Activated naive CD8-positive, alpha-beta T cell treated with anti-CD3 and anti-CD28 coated beads, Interleukin-2, amount 50 U/mL, for 24 hours (primary cell): ENCODE measurements at regions not wholly inside any gene's neighbourhood (a gene's known extent, or its start where the extent isn't known, plus 50 kb on each side); places are given as distances from the start of the nearest gene placed in this dataset.
"Not testable (repeated sequence)": the region's sequence is repeated elsewhere in the genome, so short reads cannot be mapped to it uniquely, and the experiment has no call there.

Source experiments
- ATAC-seq: fragments of 150-1000 bp; cut with Tn5 transposase; one replicate; pipeline ENCODE4 v1.10.0; 2021
- DNase-seq: peaks from one replicate; pipeline ENCODE4 v3.0.0; 2021
- H3K27ac Mint-ChIP-seq: one replicate; pipeline ENCODE4 v1.8.0; 2021; ENCODE audit warnings: mild to moderate bottlenecking, mixed read lengths
- H3K27me3 Mint-ChIP-seq: one replicate; pipeline ENCODE4 v1.8.0; 2021; ENCODE audit warnings: mixed read lengths
- H3K36me3 Mint-ChIP-seq: one replicate; pipeline ENCODE4 v1.8.0; 2021; ENCODE audit warnings: low read depth, mixed read lengths
- H3K4me1 Mint-ChIP-seq: one replicate; pipeline ENCODE4 v1.8.0; 2021; ENCODE audit warnings: mixed read lengths
- H3K4me3 Mint-ChIP-seq: one replicate; pipeline ENCODE4 v1.8.0; 2021; ENCODE audit warnings: mild to moderate bottlenecking, moderate library complexity, mixed read lengths
- H3K9me3 Mint-ChIP-seq: one replicate; pipeline ENCODE4 v1.8.0; 2021; ENCODE audit warnings: mixed read lengths

DNA sequence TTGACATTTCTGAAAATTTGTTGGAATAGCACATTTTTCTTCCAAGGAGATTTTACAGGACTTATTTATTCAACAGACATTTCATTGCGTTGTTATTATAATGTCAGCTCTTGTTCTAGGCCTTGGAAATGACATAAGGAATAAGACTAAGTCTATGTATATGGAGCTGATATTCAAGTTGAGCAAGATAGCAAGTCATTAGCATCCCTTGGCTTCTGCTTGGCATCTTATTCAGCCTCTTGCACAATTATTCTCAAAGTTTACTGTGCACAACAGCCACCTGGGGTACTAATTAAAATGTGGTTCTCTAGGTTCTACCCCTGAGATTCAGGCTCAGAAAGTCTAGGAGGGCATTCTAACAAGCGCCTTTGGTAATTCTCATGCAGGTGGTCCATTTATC is 304.8 kb upstream of the DDI1 start:
- DNase-seq, result no peak
- no peaks in the 10 kb centered on the region for H3K9me3 Mint-ChIP-seq
- no peak for ATAC-seq
- no peak overlapping the region for H3K27ac Mint-ChIP-seq
- no peak overlapping the region for H3K4me3 Mint-ChIP-seq
- no peaks in the 10 kb centered on the region for H3K36me3 Mint-ChIP-seq
- no peaks in the 10 kb centered on the region for H3K27me3 Mint-ChIP-seq
- no peaks in the 10 kb centered on the region for H3K4me1 Mint-ChIP-seq

- Mint-ChIP-seq H3K4me3 (no peak overlapping the region), H3K27ac (no peak overlapping the region), H3K36me3 (no peaks in the 10 kb centered on the region), H3K9me3 (no peaks in the 10 kb centered on the region), H3K4me1 (no peaks in the 10 kb centered on the region), H3K27me3 (no peaks in the 10 kb centered on the region)
- DNase-seq, result no peak
- no peak for ATAC-seq
These were observed 302.6 kb upstream of the DDI1 start for GRCh38 chr11:103733889-103734288.

- Mint-ChIP-seq H3K27me3 (no peaks in the 10 kb centered on the region), H3K4me1 (no peaks in the 10 kb centered on the region), H3K27ac (no peak overlapping the region), H3K9me3 (no peaks in the 10 kb centered on the region), H3K36me3 (no peaks in the 10 kb centered on the region), H3K4me3 (no peak overlapping the region)
- ATAC-seq (no peak), DNase-seq (no peak)
These were observed 300.9 kb upstream of the DDI1 start for GRCh38 chr11:103735497-103736032.

DNA sequence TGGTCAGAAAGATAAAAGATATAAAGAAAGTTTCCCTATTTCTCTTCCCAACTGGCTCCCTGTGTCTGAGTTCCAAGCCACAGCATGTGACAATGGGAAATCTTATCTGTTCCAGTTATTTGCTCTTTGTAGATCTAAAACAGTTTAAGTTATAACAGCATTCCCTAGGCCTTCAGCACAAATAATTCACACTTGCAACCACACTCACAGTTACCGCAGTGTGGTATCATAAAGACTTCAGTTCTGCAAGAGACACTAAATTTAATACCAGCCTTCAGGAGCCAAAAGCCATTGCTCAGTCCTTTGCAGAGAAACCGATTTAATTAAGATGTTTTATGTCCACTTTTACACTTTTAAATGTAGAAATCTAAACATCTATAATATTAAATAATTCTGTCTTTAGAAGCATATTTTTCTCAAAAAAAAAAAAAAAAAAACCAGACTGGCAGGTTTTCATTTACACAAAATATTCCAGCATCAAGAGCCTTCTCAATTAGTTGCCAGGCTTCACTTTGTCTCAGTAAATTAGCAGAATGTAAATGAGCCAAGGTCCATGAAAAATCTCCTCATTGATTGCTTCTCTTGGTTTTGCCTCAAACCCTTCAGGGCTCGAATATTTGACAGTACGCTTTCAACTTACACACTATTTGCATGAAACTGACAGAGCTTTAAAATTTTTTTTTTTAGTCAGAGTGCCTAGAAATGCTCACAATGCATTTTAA is 300.0 kb upstream of the DDI1 start:
- H3K27me3 Mint-ChIP-seq, result no peaks in the 10 kb centered on the region

GRCh38 chr11:103737037-103737622 is 299.3 kb upstream of the DDI1 start:
- Mint-ChIP-seq H3K9me3 (no peaks in the 10 kb centered on the region), H3K27ac (no peak overlapping the region), H3K36me3 (no peaks in the 10 kb centered on the region), H3K4me1 (no peaks in the 10 kb centered on the region), H3K4me3 (no peak overlapping the region), H3K27me3 (no peaks in the 10 kb centered on the region)
- DNase-seq, result no peak
- no peak for ATAC-seq

More for the DNA sequence above, 300.0 kb upstream of the DDI1 start:
- no peak overlapping the region for H3K4me3 Mint-ChIP-seq
- H3K4me1 Mint-ChIP-seq, result no peaks in the 10 kb centered on the region
- ATAC-seq (no peak), DNase-seq (no peak)
- no peak overlapping the region for H3K27ac Mint-ChIP-seq
- no peaks in the 10 kb centered on the region for H3K36me3 Mint-ChIP-seq
- no peaks in the 10 kb centered on the region for H3K9me3 Mint-ChIP-seq

DNA sequence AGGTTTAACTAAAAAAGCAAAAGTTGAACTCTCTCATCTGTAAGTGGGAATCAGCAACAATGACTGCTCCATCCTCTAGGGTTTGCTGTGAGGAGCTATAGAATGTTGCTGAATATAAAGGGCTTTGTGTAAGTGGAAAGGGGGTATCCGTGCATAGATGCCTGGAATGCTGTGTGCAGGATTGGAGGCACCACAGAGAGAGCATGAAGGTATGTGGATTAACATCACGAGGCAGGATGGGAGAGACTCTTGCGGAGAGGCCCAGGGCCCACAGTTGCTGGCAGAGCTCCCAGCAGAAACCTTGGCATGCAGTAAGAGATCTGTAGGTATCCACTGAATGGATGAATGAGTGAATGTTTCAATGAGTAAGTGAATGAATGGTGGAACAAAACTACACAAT is 298.7 kb upstream of the DDI1 start:
- ATAC-seq (no peak), DNase-seq (no peak)
- H3K27ac Mint-ChIP-seq, result no peak overlapping the region
- H3K27me3 Mint-ChIP-seq, result no peaks in the 10 kb centered on the region
- no peaks in the 10 kb centered on the region for H3K9me3 Mint-ChIP-seq
- H3K4me1 Mint-ChIP-seq, result no peaks in the 10 kb centered on the region
- no peaks in the 10 kb centered on the region for H3K36me3 Mint-ChIP-seq
- no peak overlapping the region for H3K4me3 Mint-ChIP-seq

GRCh38 chr11:103739074-103739796 is 297.2 kb upstream of the DDI1 start:
- not testable (repeated sequence) for H3K9me3 Mint-ChIP-seq, H3K27ac Mint-ChIP-seq, H3K27me3 Mint-ChIP-seq, H3K4me1 Mint-ChIP-seq, ATAC-seq, DNase-seq, H3K36me3 Mint-ChIP-seq, H3K4me3 Mint-ChIP-seq

DNA sequence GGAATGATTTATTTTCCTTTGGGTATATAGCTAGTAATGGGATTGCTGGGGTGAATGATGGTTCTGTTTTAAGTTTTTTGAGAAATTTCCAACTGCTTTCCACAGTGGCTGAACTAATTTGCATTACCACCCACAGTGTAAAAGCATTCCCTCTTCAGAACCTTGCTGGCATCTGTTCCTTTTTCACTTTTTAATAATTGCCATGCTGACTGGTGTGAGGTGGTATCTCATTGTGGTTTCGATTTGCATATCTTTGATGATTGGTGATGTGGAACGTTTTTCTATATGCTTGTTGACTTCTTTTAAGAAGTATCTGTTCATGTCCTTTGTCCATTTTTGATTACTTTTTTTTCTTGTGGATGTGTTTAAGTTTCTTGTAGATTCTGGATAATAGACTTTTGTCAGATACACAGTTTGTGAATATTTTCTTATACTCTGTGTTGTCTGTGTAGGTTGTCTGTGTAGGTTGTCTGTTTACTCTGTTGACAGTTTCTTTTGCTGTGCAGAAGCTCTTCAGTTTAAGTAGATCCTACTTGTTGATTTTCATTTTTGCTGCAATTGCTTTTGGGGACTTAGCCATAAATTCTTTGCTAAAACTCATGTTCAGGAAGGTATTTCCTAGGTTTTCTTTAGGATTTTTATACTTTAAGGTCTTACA is 291.8 kb upstream of the DDI1 start:
- ATAC-seq, result no peak
- no peaks in the 10 kb centered on the region for H3K4me1 Mint-ChIP-seq
- H3K9me3 Mint-ChIP-seq, result peaks cover 9% of the 10 kb centered on the region
- DNase-seq, result no peak
- H3K27ac Mint-ChIP-seq, result no peak overlapping the region
- no peaks in the 10 kb centered on the region for H3K27me3 Mint-ChIP-seq
- H3K4me3 Mint-ChIP-seq, result no peak overlapping the region
- no peaks in the 10 kb centered on the region for H3K36me3 Mint-ChIP-seq

GRCh38 chr11:103749158-103749557 is 287.3 kb upstream of the DDI1 start:
- H3K27ac Mint-ChIP-seq, result no peak overlapping the region
- no peaks in the 10 kb centered on the region for H3K27me3 Mint-ChIP-seq
- peaks cover 9% of the 10 kb centered on the region for H3K9me3 Mint-ChIP-seq
- no peaks in the 10 kb centered on the region for H3K4me1 Mint-ChIP-seq
- DNase-seq (no peak), ATAC-seq (no peak)
- no peaks in the 10 kb centered on the region for H3K36me3 Mint-ChIP-seq
- no peak overlapping the region for H3K4me3 Mint-ChIP-seq

DNA sequence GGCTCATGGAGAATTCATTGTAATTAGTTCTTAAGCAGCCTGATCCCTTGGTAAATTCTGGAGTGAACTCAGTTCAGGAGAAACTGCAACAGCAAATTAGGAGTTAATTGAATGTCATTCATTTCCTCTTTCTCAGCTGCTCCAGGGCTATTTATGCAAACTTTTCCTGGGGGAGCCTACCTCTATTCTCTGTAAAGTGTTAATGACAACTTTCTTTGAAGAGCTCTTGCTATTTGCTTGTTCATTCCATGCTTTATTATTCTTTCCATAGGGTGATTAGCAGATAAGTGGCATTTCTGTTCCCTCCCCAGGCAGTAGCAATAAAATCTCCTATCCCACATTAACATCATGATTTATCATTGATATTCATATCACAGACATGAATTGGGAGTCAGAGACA is 267.6 kb upstream of the DDI1 start:
- Mint-ChIP-seq H3K4me3 (no peak overlapping the region), H3K27ac (no peak overlapping the region), H3K27me3 (no peaks in the 10 kb centered on the region), H3K9me3 (no peaks in the 10 kb centered on the region), H3K36me3 (no peaks in the 10 kb centered on the region), H3K4me1 (no peaks in the 10 kb centered on the region)
- DNase-seq (no peak), ATAC-seq (no peak)

- no peaks in the 10 kb centered on the region for H3K4me1 Mint-ChIP-seq
- H3K36me3 Mint-ChIP-seq, result no peaks in the 10 kb centered on the region
- no peaks in the 10 kb centered on the region for H3K27me3 Mint-ChIP-seq
- DNase-seq, result no peak
- H3K27ac Mint-ChIP-seq, result no peak overlapping the region
- H3K4me3 Mint-ChIP-seq, result no peak overlapping the region
- ATAC-seq, result no peak
- no peaks in the 10 kb centered on the region for H3K9me3 Mint-ChIP-seq
These were observed 263.4 kb upstream of the DDI1 start for GRCh38 chr11:103773059-103773458.

- ATAC-seq (no peak), DNase-seq (no peak)
- no peak overlapping the region for H3K27ac Mint-ChIP-seq
- no peaks in the 10 kb centered on the region for H3K9me3 Mint-ChIP-seq
- no peaks in the 10 kb centered on the region for H3K36me3 Mint-ChIP-seq
- no peak overlapping the region for H3K4me3 Mint-ChIP-seq
- H3K4me1 Mint-ChIP-seq, result no peaks in the 10 kb centered on the region
- H3K27me3 Mint-ChIP-seq, result no peaks in the 10 kb centered on the region
These were observed 262.9 kb upstream of the DDI1 start for GRCh38 chr11:103773537-103773936.

DNA sequence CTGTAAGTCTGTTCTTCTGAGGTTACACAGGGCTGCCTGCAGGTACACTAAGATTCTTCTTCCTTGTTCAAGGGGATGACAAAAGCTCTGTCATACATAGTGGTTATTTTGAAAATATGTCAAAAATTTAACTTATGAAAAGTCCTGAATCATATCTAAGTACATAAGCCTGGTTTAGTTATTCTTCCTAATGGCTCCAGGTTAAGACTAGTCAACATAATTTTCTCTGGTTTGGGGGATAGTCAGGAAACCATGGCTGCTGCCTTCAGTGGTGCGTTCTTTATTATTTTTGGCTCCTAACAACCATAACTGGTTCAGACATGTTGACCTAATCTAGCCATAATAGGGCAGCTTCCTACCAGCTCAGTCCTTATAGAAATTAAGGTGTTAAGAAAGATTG is 257.4 kb upstream of the DDI1 start:
- DNase-seq (no peak), ATAC-seq (no peak)
- no peaks in the 10 kb centered on the region for H3K36me3 Mint-ChIP-seq
- no peaks in the 10 kb centered on the region for H3K4me1 Mint-ChIP-seq
- H3K27me3 Mint-ChIP-seq, result no peaks in the 10 kb centered on the region
- H3K27ac Mint-ChIP-seq, result no peak overlapping the region
- H3K9me3 Mint-ChIP-seq, result no peaks in the 10 kb centered on the region
- no peak overlapping the region for H3K4me3 Mint-ChIP-seq

GRCh38 chr11:103789952-103790351 is 246.5 kb upstream of the DDI1 start:
- Mint-ChIP-seq H3K9me3 (peaks cover 24% of the 10 kb centered on the region), H3K4me3 (no peak overlapping the region), H3K27ac (no peak overlapping the region), H3K27me3 (no peaks in the 10 kb centered on the region), H3K36me3 (no peaks in the 10 kb centered on the region), H3K4me1 (no peaks in the 10 kb centered on the region)
- DNase-seq (no peak), ATAC-seq (no peak)
